GM12878 (cell line): ENCODE measurements at regions not wholly inside any gene's neighbourhood (a gene's known extent, or its start where the extent isn't known, plus 50 kb on each side); places are given as distances from the start of the nearest gene placed in this dataset.

Experiments used
- IKZF2 ChIP-seq, 2 experiments: fragments of 450-650 bp; IDR thresholded peaks; 2 replicates each; pipeline ENCODE4 v1.6.1; 2017; ENCODE audit warnings: mild to moderate bottlenecking in 2 of 2, moderate library complexity in 2 of 2
- JUND ChIP-seq: IDR thresholded peaks from 2 replicates; pipeline ENCODE4 v1.6.1; 2012; ENCODE audit warnings: low read depth, mild to moderate bottlenecking, low read length, improper control_type of control experiment, moderate library complexity
- MTA3 ChIP-seq: IDR thresholded peaks from 2 replicates; pipeline ENCODE4 v1.6.1; 2012; ENCODE audit warnings: low read length, inconsistent platforms, borderline replicate concordance
- NFYA ChIP-seq: IDR thresholded peaks from 2 replicates; pipeline ENCODE4 v1.6.1; 2011; ENCODE audit warnings: low read depth, mild to moderate bottlenecking, low read length, improper control_type of control experiment, borderline replicate concordance
- RAD51 ChIP-seq: fragments of 450-650 bp; IDR thresholded peaks from 2 replicates; pipeline ENCODE4 v1.6.1; 2016; ENCODE audit warnings: moderate library complexity, mild to moderate bottlenecking, inconsistent platforms
- TCF3 ChIP-seq: IDR thresholded peaks from 2 replicates; pipeline ENCODE4 v1.6.1; 2012; ENCODE audit warnings: low read depth, mild to moderate bottlenecking, low read length, borderline replicate concordance; ENCODE audit not compliant: insufficient read depth
- YY1 ChIP-seq: IDR thresholded peaks from 2 replicates; pipeline ENCODE4 v1.6.1; 2011; ENCODE audit warnings: low read depth, mild to moderate bottlenecking, low read length
- ZNF207 ChIP-seq: fragments of 450-650 bp; IDR thresholded peaks from 2 replicates; pipeline ENCODE4 v1.6.1; 2014; ENCODE audit warnings: antibody characterized with exemption, mild to moderate bottlenecking, borderline replicate concordance
- ZZZ3 ChIP-seq: IDR thresholded peaks from 2 replicates; pipeline ENCODE4 v1.6.1; 2011; ENCODE audit warnings: low read depth; ENCODE audit not compliant: control insufficient read depth, insufficient read length
- TF ChIP-seq, protein P1 (sequence below): IDR thresholded peaks from 2 replicates; pipeline ENCODE4 v1.6.1; 2011; ENCODE audit warnings: mild to moderate bottlenecking, low read depth, low read length, moderate library complexity; ENCODE audit not compliant: insufficient replicate concordance
- TF ChIP-seq, protein P2 (sequence below): fragments of 450-650 bp; formaldehyde crosslinking; IDR thresholded peaks from 2 replicates; pipeline ENCODE4 v1.4.0; 2022; ENCODE audit warnings: mild to moderate bottlenecking, moderate library complexity
- TF ChIP-seq, protein P3 (sequence below): fragments of 450-650 bp; IDR thresholded peaks from 2 replicates; pipeline ENCODE4 v1.6.1; 2018; ENCODE audit warnings: mild to moderate bottlenecking, low read depth, moderate library complexity; ENCODE audit not compliant: partially characterized antibody
- TF ChIP-seq, protein P4 (sequence below): fragments of 450-650 bp; IDR thresholded peaks from 2 replicates; pipeline ENCODE4 v1.6.1; 2017; ENCODE audit warnings: low read depth, mild to moderate bottlenecking, moderate library complexity
- TF ChIP-seq, protein P5 (sequence below): fragments of 450-650 bp; IDR thresholded peaks from 2 replicates; pipeline ENCODE4 v1.6.1; 2017; ENCODE audit warnings: mild to moderate bottlenecking, moderate library complexity
- TF ChIP-seq, protein P6 (sequence below): fragments of 150-350 bp; IDR thresholded peaks from 2 replicates; pipeline ENCODE4 v1.6.1; 2014; ENCODE audit warnings: mild to moderate bottlenecking, low read depth, low read length

DNA sequence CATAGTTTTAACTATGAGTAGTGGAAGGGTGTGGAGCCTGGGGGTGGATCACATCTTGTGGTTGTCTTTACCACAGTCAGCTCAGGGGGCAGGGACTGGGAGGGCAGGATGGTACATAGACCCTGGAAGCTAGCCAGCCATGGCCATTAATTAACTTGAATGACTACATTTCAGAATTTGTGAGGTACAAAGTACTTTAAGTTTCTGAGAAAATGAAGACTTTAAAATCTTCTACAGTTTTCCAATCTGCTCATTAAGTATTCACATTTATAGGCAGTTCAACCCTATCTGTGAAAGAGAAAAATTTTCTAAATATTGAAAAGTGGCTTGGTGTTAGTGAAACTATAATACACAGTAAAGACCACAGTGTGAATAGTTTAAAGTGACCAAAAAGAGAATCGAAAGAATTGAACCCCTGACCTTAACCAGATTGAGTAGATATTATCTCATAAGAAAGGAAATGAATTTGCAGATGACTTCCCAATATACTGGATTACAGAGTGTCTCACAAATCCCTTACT is 234.2 kb upstream of the MEF2C start (continued):
- TF ChIP-seq JUND (no peak), RAD51 (no peak), NFYA (no peak), YY1 (no peak), MTA3 (no peak), IKZF2 (IDR thresholded peaks at IDR 0.05) (peak; percentile 47 to 77; a peak in 3 of 4 replicates), TCF3 (no peak), ZZZ3 (no peak), ZNF207 (no peak)
- TF ChIP-seq, protein P1, sequence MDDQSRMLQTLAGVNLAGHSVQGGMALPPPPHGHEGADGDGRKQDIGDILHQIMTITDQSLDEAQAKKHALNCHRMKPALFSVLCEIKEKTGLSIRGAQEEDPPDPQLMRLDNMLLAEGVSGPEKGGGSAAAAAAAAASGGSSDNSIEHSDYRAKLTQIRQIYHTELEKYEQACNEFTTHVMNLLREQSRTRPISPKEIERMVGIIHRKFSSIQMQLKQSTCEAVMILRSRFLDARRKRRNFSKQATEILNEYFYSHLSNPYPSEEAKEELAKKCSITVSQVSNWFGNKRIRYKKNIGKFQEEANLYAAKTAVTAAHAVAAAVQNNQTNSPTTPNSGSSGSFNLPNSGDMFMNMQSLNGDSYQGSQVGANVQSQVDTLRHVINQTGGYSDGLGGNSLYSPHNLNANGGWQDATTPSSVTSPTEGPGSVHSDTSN, result no peak
- TF ChIP-seq, protein P2, sequence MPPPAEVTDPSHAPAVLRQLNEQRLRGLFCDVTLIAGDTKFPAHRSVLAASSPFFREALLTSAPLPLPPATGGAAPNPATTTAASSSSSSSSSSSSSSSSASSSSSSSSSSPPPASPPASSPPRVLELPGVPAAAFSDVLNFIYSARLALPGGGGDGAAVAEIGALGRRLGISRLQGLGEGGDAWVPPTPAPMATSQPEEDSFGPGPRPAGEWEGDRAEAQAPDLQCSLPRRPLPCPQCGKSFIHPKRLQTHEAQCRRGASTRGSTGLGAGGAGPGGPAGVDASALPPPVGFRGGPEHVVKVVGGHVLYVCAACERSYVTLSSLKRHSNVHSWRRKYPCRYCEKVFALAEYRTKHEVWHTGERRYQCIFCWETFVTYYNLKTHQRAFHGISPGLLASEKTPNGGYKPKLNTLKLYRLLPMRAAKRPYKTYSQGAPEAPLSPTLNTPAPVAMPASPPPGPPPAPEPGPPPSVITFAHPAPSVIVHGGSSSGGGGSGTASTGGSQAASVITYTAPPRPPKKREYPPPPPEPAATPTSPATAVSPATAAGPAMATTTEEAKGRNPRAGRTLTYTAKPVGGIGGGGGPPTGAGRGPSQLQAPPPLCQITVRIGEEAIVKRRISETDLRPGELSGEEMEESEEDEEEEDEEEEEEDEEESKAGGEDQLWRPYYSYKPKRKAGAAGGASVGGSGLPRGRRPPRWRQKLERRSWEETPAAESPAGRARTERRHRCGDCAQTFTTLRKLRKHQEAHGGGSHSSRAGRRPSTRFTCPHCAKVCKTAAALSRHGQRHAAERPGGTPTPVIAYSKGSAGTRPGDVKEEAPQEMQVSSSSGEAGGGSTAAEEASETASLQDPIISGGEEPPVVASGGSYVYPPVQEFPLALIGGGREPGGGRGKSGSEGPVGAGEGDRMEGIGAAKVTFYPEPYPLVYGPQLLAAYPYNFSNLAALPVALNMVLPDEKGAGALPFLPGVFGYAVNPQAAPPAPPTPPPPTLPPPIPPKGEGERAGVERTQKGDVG (CRISPR knock-in tag), result no peak
- TF ChIP-seq, protein P3, sequence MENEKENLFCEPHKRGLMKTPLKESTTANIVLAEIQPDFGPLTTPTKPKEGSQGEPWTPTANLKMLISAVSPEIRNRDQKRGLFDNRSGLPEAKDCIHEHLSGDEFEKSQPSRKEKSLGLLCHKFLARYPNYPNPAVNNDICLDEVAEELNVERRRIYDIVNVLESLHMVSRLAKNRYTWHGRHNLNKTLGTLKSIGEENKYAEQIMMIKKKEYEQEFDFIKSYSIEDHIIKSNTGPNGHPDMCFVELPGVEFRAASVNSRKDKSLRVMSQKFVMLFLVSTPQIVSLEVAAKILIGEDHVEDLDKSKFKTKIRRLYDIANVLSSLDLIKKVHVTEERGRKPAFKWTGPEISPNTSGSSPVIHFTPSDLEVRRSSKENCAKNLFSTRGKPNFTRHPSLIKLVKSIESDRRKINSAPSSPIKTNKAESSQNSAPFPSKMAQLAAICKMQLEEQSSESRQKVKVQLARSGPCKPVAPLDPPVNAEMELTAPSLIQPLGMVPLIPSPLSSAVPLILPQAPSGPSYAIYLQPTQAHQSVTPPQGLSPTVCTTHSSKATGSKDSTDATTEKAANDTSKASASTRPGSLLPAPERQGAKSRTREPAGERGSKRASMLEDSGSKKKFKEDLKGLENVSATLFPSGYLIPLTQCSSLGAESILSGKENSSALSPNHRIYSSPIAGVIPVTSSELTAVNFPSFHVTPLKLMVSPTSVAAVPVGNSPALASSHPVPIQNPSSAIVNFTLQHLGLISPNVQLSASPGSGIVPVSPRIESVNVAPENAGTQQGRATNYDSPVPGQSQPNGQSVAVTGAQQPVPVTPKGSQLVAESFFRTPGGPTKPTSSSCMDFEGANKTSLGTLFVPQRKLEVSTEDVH, result no peak
- TF ChIP-seq, protein P4, sequence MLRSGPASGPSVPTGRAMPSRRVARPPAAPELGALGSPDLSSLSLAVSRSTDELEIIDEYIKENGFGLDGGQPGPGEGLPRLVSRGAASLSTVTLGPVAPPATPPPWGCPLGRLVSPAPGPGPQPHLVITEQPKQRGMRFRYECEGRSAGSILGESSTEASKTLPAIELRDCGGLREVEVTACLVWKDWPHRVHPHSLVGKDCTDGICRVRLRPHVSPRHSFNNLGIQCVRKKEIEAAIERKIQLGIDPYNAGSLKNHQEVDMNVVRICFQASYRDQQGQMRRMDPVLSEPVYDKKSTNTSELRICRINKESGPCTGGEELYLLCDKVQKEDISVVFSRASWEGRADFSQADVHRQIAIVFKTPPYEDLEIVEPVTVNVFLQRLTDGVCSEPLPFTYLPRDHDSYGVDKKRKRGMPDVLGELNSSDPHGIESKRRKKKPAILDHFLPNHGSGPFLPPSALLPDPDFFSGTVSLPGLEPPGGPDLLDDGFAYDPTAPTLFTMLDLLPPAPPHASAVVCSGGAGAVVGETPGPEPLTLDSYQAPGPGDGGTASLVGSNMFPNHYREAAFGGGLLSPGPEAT, result peak; percentile 65; the same call in 1 of the 2 replicates
- TF ChIP-seq, protein P5, sequence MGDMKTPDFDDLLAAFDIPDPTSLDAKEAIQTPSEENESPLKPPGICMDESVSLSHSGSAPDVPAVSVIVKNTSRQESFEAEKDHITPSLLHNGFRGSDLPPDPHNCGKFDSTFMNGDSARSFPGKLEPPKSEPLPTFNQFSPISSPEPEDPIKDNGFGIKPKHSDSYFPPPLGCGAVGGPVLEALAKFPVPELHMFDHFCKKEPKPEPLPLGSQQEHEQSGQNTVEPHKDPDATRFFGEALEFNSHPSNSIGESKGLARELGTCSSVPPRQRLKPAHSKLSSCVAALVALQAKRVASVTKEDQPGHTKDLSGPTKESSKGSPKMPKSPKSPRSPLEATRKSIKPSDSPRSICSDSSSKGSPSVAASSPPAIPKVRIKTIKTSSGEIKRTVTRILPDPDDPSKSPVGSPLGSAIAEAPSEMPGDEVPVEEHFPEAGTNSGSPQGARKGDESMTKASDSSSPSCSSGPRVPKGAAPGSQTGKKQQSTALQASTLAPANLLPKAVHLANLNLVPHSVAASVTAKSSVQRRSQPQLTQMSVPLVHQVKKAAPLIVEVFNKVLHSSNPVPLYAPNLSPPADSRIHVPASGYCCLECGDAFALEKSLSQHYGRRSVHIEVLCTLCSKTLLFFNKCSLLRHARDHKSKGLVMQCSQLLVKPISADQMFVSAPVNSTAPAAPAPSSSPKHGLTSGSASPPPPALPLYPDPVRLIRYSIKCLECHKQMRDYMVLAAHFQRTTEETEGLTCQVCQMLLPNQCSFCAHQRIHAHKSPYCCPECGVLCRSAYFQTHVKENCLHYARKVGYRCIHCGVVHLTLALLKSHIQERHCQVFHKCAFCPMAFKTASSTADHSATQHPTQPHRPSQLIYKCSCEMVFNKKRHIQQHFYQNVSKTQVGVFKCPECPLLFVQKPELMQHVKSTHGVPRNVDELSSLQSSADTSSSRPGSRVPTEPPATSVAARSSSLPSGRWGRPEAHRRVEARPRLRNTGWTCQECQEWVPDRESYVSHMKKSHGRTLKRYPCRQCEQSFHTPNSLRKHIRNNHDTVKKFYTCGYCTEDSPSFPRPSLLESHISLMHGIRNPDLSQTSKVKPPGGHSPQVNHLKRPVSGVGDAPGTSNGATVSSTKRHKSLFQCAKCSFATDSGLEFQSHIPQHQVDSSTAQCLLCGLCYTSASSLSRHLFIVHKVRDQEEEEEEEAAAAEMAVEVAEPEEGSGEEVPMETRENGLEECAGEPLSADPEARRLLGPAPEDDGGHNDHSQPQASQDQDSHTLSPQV, result no peak
- TF ChIP-seq, protein P6, sequence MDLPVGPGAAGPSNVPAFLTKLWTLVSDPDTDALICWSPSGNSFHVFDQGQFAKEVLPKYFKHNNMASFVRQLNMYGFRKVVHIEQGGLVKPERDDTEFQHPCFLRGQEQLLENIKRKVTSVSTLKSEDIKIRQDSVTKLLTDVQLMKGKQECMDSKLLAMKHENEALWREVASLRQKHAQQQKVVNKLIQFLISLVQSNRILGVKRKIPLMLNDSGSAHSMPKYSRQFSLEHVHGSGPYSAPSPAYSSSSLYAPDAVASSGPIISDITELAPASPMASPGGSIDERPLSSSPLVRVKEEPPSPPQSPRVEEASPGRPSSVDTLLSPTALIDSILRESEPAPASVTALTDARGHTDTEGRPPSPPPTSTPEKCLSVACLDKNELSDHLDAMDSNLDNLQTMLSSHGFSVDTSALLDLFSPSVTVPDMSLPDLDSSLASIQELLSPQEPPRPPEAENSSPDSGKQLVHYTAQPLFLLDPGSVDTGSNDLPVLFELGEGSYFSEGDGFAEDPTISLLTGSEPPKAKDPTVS, result no peak
